GM23338 (cell line): ENCODE measurements at regions not wholly inside any gene's neighbourhood (a gene's known extent, or its start where the extent isn't known, plus 50 kb on each side); places are given as distances from the start of the nearest gene placed in this dataset.

Experiments used
- ATAC-seq: fragments of 200-7000 bp; cut with Tn5 transposase; 3 replicates; pipeline ENCODE4 v1.9.1; 2020
- DNase-seq: peaks from one replicate; pipeline ENCODE4 v3.0.0-alpha.2; 2015; ENCODE audit warnings: low spot score
- H2AFZ ChIP-seq: fragments of 200-600 bp; sonication (generic); 2 replicates; pipeline ENCODE4 v1.8.0; 2016; ENCODE audit warnings: antibody characterized with exemption, mild to moderate bottlenecking, moderate library complexity
- H3F3A ChIP-seq: fragments of 200-600 bp; sonication (generic); replicated peaks from 2 replicates; pipeline ENCODE4 v1.8.0; 2017; ENCODE audit warnings: antibody characterized with exemption, mixed run types, low read depth
- H3K27ac ChIP-seq: fragments of 200-600 bp; sonication (generic); 2 replicates; pipeline ENCODE4 v1.6.1; 2016; ENCODE audit warnings: low read depth
- H3K27me3 ChIP-seq: fragments of 200-600 bp; sonication (generic); 2 replicates; pipeline ENCODE4 v1.8.0; 2016; ENCODE audit warnings: mild to moderate bottlenecking, mixed run types, moderate library complexity; ENCODE audit not compliant: insufficient read depth
- H3K36me3 ChIP-seq: fragments of 200-600 bp; sonication (generic); 2 replicates; pipeline ENCODE4 v1.8.0; 2016; ENCODE audit warnings: mild to moderate bottlenecking; ENCODE audit not compliant: insufficient read depth
- H3K4me1 ChIP-seq: fragments of 200-600 bp; sonication (generic); 2 replicates; pipeline ENCODE4 v1.8.0; 2016; ENCODE audit warnings: mild to moderate bottlenecking, moderate library complexity; ENCODE audit not compliant: insufficient read depth
- H3K4me2 ChIP-seq: fragments of 200-600 bp; sonication (generic); 2 replicates; pipeline ENCODE4 v1.7.1; 2017; ENCODE audit warnings: mixed run types
- H3K4me3 ChIP-seq: fragments of 200-600 bp; sonication (generic); 2 replicates; pipeline ENCODE4 v1.6.1; 2016; ENCODE audit warnings: mixed run types
- H3K79me2 ChIP-seq: fragments of 200-600 bp; sonication (generic); replicated peaks from 2 replicates; pipeline ENCODE4 v1.8.0; 2017; ENCODE audit warnings: mild to moderate bottlenecking; ENCODE audit not compliant: insufficient read depth
- H3K9me2 ChIP-seq: fragments of 200-600 bp; sonication (generic); 2 replicates; pipeline ENCODE4 v1.8.0; 2017; ENCODE audit not compliant: insufficient read depth
- H4K20me1 ChIP-seq: fragments of 200-600 bp; sonication (generic); replicated peaks from 2 replicates; pipeline ENCODE4 v1.8.0; 2017; ENCODE audit warnings: mild to moderate bottlenecking; ENCODE audit not compliant: insufficient read depth
- H3K27ac Mint-ChIP-seq: 2 replicates; pipeline ENCODE4 v1.8.0; 2020; ENCODE audit warnings: inconsistent platforms, mild to moderate bottlenecking, moderate library complexity, mixed read lengths
- H3K27me3 Mint-ChIP-seq: 3 replicates; pipeline ENCODE4 v1.8.0; 2022; ENCODE audit warnings: low read depth, mild to moderate bottlenecking, moderate library complexity, mixed read lengths, inconsistent platforms; ENCODE audit not compliant: insufficient read depth, poor library complexity
- H3K36me3 Mint-ChIP-seq: 3 replicates; pipeline ENCODE4 v1.8.0; 2021; ENCODE audit warnings: low read depth, mild to moderate bottlenecking, inconsistent platforms, moderate library complexity, mixed read lengths
- H3K4me1 Mint-ChIP-seq: 3 replicates; pipeline ENCODE4 v1.8.0; 2020; ENCODE audit warnings: mild to moderate bottlenecking, inconsistent platforms, mixed read lengths
- H3K4me3 Mint-ChIP-seq: 3 replicates; pipeline ENCODE4 v1.8.0; 2021; ENCODE audit warnings: moderate library complexity, mild to moderate bottlenecking, inconsistent platforms, mixed read lengths
- H3K9me3 Mint-ChIP-seq: 3 replicates; pipeline ENCODE4 v1.8.0; 2020; ENCODE audit warnings: moderate library complexity, mild to moderate bottlenecking, inconsistent platforms, mixed read lengths
- CREB1 ChIP-seq: fragments of 250-450 bp; sonication (Bioruptor Pico); IDR thresholded peaks from 2 replicates; pipeline ENCODE4 v1.5.0; 2020; ENCODE audit warnings: low read depth, mild to moderate bottlenecking, moderate library complexity
- ETS1 ChIP-seq: IDR thresholded peaks from 2 replicates; pipeline ENCODE4 v1.6.1; 2016; ENCODE audit warnings: antibody characterized with exemption
- EZH2 ChIP-seq: fragments of 200-600 bp; sonication (generic); IDR thresholded peaks from one replicate; pipeline ENCODE4 v1.8.0; 2017; ENCODE audit warnings: antibody characterized with exemption, mild to moderate bottlenecking, low read depth; ENCODE audit not compliant: unreplicated experiment
- EZH2phosphoT487 ChIP-seq: fragments of 200-600 bp; sonication (generic); IDR thresholded peaks from one replicate; pipeline ENCODE4 v1.8.1; 2018; ENCODE audit warnings: antibody characterized with exemption; ENCODE audit not compliant: unreplicated experiment
- JUNB ChIP-seq: IDR thresholded peaks from one replicate; pipeline ENCODE4 v1.6.1; 2016; ENCODE audit warnings: antibody characterized with exemption; ENCODE audit not compliant: unreplicated experiment
- POLR2AphosphoS5 ChIP-seq: IDR thresholded peaks from 2 replicates; pipeline ENCODE4 v1.6.1; 2016; ENCODE audit warnings: antibody characterized with exemption, low read depth
- STAT1 ChIP-seq: IDR thresholded peaks from one replicate; pipeline ENCODE4 v1.6.1; 2016; ENCODE audit warnings: antibody characterized with exemption; ENCODE audit not compliant: unreplicated experiment
- ZNF114 ChIP-seq: fragments of 250-450 bp; sonication (Bioruptor Pico); IDR thresholded peaks from 2 replicates; pipeline ENCODE4 v1.5.0; 2020; ENCODE audit warnings: mild to moderate bottlenecking, moderate library complexity
- ZNF331 ChIP-seq: fragments of 250-450 bp; sonication (Bioruptor Pico); IDR thresholded peaks from 2 replicates; pipeline ENCODE4 v1.5.0; 2020; ENCODE audit warnings: low read depth, mild to moderate bottlenecking, moderate library complexity
- ZNF462 ChIP-seq: fragments of 250-450 bp; sonication (Bioruptor Pico); IDR thresholded peaks from 2 replicates; pipeline ENCODE4 v1.5.0; 2020; ENCODE audit warnings: mild to moderate bottlenecking, moderate library complexity
- TF ChIP-seq, protein P1 (sequence below), 2 experiments: fragments of 200-600 bp in 1 of 2; sonication (generic) in 1 of 2; conservative IDR thresholded peaks; 2 replicates each; pipeline versions ENCODE4 v1.5.1 to v1.6.1; 2016 to 2017; ENCODE audit warnings: antibody characterized with exemption in 2 of 2, low read depth in 2 of 2, mild to moderate bottlenecking in 2 of 2, moderate library complexity in 1 of 2
- TF ChIP-seq, protein P2 (sequence below): IDR thresholded peaks from one replicate; pipeline ENCODE4 v1.6.1; 2018; ENCODE audit warnings: antibody characterized with exemption; ENCODE audit not compliant: unreplicated experiment

DNA sequence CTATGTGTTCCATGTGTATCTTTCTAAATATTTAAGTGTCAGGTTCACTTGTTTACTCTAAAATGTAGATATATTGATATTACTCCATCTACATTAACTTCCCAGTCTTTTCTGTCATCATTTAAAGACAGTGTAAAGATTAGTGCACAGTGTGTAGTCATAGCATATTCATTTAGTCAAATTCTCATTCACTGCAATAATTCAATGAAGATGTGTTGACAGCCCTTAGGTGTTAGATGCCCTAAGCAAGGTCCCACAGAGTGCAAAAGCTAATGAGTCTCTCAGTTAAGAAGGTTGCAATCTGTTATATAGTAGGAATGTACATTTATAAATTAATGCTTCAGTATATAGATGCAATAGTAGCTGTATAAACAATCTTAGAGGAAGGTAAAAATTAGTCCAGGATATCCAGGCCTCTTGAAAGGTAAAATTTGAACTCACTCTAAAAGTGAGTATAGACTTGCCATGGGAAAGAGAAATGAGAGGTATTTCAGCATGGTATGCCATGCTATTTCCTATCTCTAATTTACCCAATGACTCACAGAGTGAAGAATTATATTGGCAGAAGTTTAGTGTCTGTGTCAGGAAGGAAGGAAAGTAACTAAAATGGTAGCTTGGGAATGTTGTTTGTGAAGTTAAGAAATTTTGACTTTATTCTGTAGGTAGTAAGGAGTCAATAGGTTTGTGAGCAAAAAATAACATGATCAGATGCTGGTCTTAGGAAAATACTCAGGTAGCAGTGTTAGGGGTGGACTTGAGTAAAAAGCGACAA, 969.9 kb upstream of the CITED2 start:
- Histone ChIP-seq H4K20me1 (no peaks in the 10 kb centered on the region), H3K27ac (no peak overlapping the region), H2AFZ (no peak overlapping the region; the same call in 1 of the 2 replicates), H3F3A (no peaks in the 10 kb centered on the region), H3K4me3 (no peak overlapping the region), H3K27me3 (no peaks in the 10 kb centered on the region), H3K4me1 (no peaks in the 10 kb centered on the region), H3K4me2 (no peak overlapping the region), H3K36me3 (0 out of 2 replicates have a peak, but pooled peaks cover 4% of the 10 kb centered on the region), H3K9me2 (0 out of 2 replicates have a peak, but pooled peaks cover 5% of the 10 kb centered on the region), H3K79me2 (no peaks in the 10 kb centered on the region)
- ATAC-seq (no peak), DNase-seq (no peak)
- H3K36me3 Mint-ChIP-seq: peaks cover 5% of the 10 kb centered on the region
- H3K4me3 Mint-ChIP-seq: no peak overlapping the region
- H3K27ac Mint-ChIP-seq: peak overlapping the region; percentile 22; the same call in 1 of the 2 replicates
- H3K9me3 Mint-ChIP-seq: peaks cover 18% of the 10 kb centered on the region
- H3K4me1 Mint-ChIP-seq: peaks cover 2% of the 10 kb centered on the region; the same call in 1 of the 3 replicates
- H3K27me3 Mint-ChIP-seq: no peaks in the 10 kb centered on the region
- TF ChIP-seq ETS1 (no peak), ZNF114 (CRISPR knock-in tag) (no peak), EZH2phosphoT487 (no peak), EZH2 (no peak), CREB1 (CRISPR knock-in tag) (no peak), ZNF462 (no peak), STAT1 (no peak), POLR2AphosphoS5 (no peak), JUNB (no peak), ZNF331 (CRISPR knock-in tag) (no peak)
- TF ChIP-seq, protein P1, sequence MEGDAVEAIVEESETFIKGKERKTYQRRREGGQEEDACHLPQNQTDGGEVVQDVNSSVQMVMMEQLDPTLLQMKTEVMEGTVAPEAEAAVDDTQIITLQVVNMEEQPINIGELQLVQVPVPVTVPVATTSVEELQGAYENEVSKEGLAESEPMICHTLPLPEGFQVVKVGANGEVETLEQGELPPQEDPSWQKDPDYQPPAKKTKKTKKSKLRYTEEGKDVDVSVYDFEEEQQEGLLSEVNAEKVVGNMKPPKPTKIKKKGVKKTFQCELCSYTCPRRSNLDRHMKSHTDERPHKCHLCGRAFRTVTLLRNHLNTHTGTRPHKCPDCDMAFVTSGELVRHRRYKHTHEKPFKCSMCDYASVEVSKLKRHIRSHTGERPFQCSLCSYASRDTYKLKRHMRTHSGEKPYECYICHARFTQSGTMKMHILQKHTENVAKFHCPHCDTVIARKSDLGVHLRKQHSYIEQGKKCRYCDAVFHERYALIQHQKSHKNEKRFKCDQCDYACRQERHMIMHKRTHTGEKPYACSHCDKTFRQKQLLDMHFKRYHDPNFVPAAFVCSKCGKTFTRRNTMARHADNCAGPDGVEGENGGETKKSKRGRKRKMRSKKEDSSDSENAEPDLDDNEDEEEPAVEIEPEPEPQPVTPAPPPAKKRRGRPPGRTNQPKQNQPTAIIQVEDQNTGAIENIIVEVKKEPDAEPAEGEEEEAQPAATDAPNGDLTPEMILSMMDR (conservative IDR thresholded peaks at IDR 0.05; ENCODE audit: low read depth in 2 of 2): no peak
- TF ChIP-seq, protein P2, sequence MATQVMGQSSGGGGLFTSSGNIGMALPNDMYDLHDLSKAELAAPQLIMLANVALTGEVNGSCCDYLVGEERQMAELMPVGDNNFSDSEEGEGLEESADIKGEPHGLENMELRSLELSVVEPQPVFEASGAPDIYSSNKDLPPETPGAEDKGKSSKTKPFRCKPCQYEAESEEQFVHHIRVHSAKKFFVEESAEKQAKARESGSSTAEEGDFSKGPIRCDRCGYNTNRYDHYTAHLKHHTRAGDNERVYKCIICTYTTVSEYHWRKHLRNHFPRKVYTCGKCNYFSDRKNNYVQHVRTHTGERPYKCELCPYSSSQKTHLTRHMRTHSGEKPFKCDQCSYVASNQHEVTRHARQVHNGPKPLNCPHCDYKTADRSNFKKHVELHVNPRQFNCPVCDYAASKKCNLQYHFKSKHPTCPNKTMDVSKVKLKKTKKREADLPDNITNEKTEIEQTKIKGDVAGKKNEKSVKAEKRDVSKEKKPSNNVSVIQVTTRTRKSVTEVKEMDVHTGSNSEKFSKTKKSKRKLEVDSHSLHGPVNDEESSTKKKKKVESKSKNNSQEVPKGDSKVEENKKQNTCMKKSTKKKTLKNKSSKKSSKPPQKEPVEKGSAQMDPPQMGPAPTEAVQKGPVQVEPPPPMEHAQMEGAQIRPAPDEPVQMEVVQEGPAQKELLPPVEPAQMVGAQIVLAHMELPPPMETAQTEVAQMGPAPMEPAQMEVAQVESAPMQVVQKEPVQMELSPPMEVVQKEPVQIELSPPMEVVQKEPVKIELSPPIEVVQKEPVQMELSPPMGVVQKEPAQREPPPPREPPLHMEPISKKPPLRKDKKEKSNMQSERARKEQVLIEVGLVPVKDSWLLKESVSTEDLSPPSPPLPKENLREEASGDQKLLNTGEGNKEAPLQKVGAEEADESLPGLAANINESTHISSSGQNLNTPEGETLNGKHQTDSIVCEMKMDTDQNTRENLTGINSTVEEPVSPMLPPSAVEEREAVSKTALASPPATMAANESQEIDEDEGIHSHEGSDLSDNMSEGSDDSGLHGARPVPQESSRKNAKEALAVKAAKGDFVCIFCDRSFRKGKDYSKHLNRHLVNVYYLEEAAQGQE: no peak
